HL-60 (cell line): ENCODE measurements at regions not wholly inside any gene's neighbourhood (a gene's known extent, or its start where the extent isn't known, plus 50 kb on each side); places are given as distances from the start of the nearest gene placed in this dataset.

Experiments used
- DNase-seq, 2 experiments: peaks; one replicate each; pipeline ENCODE4 v3.0.0-alpha.2; 2010 to 2020; ENCODE audit warnings: low read depth in 1 of 2, low spot score in 1 of 2
- H3K27ac ChIP-seq: fragments of 250-450 bp; sonication (Bioruptor Pico); replicated peaks from 2 replicates; pipeline ENCODE4 v1.5.1; 2020; ENCODE audit warnings: mild to moderate bottlenecking, moderate library complexity
- H3K27me3 ChIP-seq: fragments of 250-450 bp; sonication (Bioruptor Pico); 2 replicates; pipeline ENCODE4 v1.5.1; 2021; ENCODE audit warnings: mild to moderate bottlenecking, moderate library complexity; ENCODE audit not compliant: insufficient read depth, poor library complexity, severe bottlenecking
- H3K4me3 ChIP-seq: replicated peaks from 2 replicates; pipeline ENCODE4 v1.5.1; 2011; ENCODE audit warnings: mild to moderate bottlenecking, control low read depth, low read length; ENCODE audit not compliant: insufficient read depth
- GABPA ChIP-seq: IDR thresholded peaks from 2 replicates; pipeline ENCODE4 v1.6.1; 2012; ENCODE audit warnings: low read depth
- POLR2AphosphoS5 ChIP-seq: IDR thresholded peaks from 2 replicates; pipeline ENCODE4 v1.6.1; 2012; ENCODE audit warnings: low read depth
- SPI1 ChIP-seq: IDR thresholded peaks from 2 replicates; pipeline ENCODE4 v1.6.1; 2012; ENCODE audit warnings: low read depth, mild to moderate bottlenecking, borderline replicate concordance
- TF ChIP-seq, protein P1 (sequence below): IDR thresholded peaks from one replicate; pipeline ENCODE4 v1.5.1; 2011; ENCODE audit warnings: low read length, control low read depth, inconsistent platforms; ENCODE audit not compliant: insufficient read depth
- TF ChIP-seq, protein P2 (sequence below): IDR thresholded peaks from 2 replicates; pipeline ENCODE4 v1.6.1; 2012; ENCODE audit warnings: low read depth; ENCODE audit not compliant: insufficient replicate concordance

DNA sequence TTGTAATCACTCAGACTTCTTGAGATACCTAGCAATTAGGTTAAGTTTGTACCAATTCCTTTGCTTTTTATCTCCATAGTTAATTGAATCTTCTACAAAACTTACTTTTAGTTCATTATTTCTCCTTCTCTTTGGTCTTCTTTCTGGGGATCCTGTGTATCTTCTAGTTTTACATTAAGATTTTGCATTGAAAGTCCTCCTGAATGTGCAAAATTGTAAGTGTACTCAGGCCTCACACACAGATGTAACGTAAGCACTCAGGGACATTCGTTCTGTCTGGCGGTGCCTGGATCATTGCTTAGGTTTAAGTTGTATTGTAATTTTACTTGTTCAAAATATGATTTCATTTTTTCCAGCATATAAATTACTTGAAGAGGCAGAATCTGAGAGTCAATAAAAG lies 222.6 kb upstream of the CPHXL start:
- no peak overlapping the region for H3K27ac ChIP-seq
- no peaks in the 10 kb centered on the region for H3K27me3 ChIP-seq
- no peak overlapping the region for H3K4me3 ChIP-seq
- DNase-seq, result no peak
- TF ChIP-seq GABPA, result no peak
- no peak for TF ChIP-seq POLR2AphosphoS5
- TF ChIP-seq, protein P1, sequence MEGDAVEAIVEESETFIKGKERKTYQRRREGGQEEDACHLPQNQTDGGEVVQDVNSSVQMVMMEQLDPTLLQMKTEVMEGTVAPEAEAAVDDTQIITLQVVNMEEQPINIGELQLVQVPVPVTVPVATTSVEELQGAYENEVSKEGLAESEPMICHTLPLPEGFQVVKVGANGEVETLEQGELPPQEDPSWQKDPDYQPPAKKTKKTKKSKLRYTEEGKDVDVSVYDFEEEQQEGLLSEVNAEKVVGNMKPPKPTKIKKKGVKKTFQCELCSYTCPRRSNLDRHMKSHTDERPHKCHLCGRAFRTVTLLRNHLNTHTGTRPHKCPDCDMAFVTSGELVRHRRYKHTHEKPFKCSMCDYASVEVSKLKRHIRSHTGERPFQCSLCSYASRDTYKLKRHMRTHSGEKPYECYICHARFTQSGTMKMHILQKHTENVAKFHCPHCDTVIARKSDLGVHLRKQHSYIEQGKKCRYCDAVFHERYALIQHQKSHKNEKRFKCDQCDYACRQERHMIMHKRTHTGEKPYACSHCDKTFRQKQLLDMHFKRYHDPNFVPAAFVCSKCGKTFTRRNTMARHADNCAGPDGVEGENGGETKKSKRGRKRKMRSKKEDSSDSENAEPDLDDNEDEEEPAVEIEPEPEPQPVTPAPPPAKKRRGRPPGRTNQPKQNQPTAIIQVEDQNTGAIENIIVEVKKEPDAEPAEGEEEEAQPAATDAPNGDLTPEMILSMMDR, result no peak
- TF ChIP-seq, protein P2, sequence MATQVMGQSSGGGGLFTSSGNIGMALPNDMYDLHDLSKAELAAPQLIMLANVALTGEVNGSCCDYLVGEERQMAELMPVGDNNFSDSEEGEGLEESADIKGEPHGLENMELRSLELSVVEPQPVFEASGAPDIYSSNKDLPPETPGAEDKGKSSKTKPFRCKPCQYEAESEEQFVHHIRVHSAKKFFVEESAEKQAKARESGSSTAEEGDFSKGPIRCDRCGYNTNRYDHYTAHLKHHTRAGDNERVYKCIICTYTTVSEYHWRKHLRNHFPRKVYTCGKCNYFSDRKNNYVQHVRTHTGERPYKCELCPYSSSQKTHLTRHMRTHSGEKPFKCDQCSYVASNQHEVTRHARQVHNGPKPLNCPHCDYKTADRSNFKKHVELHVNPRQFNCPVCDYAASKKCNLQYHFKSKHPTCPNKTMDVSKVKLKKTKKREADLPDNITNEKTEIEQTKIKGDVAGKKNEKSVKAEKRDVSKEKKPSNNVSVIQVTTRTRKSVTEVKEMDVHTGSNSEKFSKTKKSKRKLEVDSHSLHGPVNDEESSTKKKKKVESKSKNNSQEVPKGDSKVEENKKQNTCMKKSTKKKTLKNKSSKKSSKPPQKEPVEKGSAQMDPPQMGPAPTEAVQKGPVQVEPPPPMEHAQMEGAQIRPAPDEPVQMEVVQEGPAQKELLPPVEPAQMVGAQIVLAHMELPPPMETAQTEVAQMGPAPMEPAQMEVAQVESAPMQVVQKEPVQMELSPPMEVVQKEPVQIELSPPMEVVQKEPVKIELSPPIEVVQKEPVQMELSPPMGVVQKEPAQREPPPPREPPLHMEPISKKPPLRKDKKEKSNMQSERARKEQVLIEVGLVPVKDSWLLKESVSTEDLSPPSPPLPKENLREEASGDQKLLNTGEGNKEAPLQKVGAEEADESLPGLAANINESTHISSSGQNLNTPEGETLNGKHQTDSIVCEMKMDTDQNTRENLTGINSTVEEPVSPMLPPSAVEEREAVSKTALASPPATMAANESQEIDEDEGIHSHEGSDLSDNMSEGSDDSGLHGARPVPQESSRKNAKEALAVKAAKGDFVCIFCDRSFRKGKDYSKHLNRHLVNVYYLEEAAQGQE, result no peak
- TF ChIP-seq SPI1, result no peak

DNA sequence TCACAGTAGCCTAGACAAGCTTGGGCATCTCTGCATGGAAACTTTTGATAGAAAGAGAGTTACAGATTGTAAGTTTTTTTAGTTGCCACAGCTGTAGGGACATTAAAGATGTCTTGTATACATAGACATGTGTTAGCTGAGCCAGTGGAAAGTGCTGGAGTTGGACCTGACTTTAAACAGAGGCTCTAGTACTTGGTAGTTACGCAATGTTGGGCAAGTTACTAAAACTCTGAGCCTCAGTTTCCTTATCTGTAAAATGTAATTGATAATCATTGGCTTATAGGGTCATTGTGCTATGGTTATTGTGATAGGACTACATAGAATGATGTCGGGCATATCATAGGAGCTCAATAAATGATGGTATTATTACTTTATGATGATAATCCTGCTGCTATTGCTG lies 225.8 kb upstream of the CPHXL start:
- no peaks in the 10 kb centered on the region for H3K27me3 ChIP-seq
- no peak for DNase-seq
- no peak overlapping the region for H3K27ac ChIP-seq
- no peak overlapping the region for H3K4me3 ChIP-seq
- TF ChIP-seq GABPA (no peak), SPI1 (no peak), POLR2AphosphoS5 (no peak)
- TF ChIP-seq, protein P1, result no peak
- TF ChIP-seq, protein P2, result no peak

DNA sequence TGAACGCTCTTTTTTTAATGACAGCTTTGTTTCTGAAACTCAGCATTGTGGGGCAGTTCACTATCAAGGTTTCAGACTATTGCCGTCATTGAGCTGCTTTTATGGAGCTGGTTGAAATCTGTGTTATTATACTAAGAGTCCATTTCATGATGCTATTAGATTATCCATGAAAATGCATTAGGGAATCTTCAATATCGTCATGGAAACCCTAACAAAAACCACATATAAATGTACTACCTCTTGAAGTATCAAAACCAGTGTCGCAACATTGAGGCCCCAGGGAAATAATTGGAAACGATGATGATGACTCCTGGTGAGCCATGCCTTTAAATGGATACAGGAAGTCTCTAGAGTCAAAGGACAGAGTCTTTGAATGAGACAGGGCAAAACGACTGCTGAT lies 231.6 kb upstream of the CPHXL start:
- Histone ChIP-seq H3K4me3 (no peak overlapping the region), H3K27ac (no peak overlapping the region), H3K27me3 (no peaks in the 10 kb centered on the region)
- TF ChIP-seq, protein P2, result no peak
- TF ChIP-seq GABPA (no peak), SPI1 (no peak), POLR2AphosphoS5 (no peak)
- TF ChIP-seq, protein P1, result no peak
- DNase-seq, result no peak
